ENCODE measurements at regions not wholly inside any gene's neighbourhood (a gene's known extent, or its start where the extent isn't known, plus 50 kb on each side); places are given as distances from the start of the nearest gene placed in this dataset.

GRCh38 chr2:239811806-239812560 is 213.2 kb downstream of the NDUFA10 start:
- Histone ChIP-seq H3K27ac (no peak overlapping the region), H3K9me3 (no peaks in the 10 kb centered on the region), H3K4me1 (ENCODE audit: control insufficient read depth in 1 of 2, insufficient read depth in 1 of 2, low read depth in 1 of 2, low read length in 1 of 2) (no peaks in the 10 kb centered on the region), H3K36me3 (no peaks in the 10 kb centered on the region), H3K27me3 (no peaks in the 10 kb centered on the region), H3K4me3 (ENCODE audit: low read depth in 1 of 2, low read length in 1 of 2) (no peak overlapping the region)
- TF ChIP-seq, protein P1, sequence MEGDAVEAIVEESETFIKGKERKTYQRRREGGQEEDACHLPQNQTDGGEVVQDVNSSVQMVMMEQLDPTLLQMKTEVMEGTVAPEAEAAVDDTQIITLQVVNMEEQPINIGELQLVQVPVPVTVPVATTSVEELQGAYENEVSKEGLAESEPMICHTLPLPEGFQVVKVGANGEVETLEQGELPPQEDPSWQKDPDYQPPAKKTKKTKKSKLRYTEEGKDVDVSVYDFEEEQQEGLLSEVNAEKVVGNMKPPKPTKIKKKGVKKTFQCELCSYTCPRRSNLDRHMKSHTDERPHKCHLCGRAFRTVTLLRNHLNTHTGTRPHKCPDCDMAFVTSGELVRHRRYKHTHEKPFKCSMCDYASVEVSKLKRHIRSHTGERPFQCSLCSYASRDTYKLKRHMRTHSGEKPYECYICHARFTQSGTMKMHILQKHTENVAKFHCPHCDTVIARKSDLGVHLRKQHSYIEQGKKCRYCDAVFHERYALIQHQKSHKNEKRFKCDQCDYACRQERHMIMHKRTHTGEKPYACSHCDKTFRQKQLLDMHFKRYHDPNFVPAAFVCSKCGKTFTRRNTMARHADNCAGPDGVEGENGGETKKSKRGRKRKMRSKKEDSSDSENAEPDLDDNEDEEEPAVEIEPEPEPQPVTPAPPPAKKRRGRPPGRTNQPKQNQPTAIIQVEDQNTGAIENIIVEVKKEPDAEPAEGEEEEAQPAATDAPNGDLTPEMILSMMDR (IDR thresholded peaks at IDR 0.05): no peak

GRCh38 chr2:239811111-239811781 is 213.9 kb downstream of the NDUFA10 start:
- no peaks in the 10 kb centered on the region for H3K27me3 ChIP-seq
- no peaks in the 10 kb centered on the region for H3K36me3 ChIP-seq
- no peak overlapping the region for H3K27ac ChIP-seq
- H3K4me1 ChIP-seq (ENCODE audit: control insufficient read depth in 1 of 2, insufficient read depth in 1 of 2, low read depth in 1 of 2, low read length in 1 of 2): no peaks in the 10 kb centered on the region
- H3K4me3 ChIP-seq (ENCODE audit: low read depth in 1 of 2, low read length in 1 of 2): no peak overlapping the region
- TF ChIP-seq, protein P1 (IDR thresholded peaks at IDR 0.05): no peak
- H3K9me3 ChIP-seq: no peaks in the 10 kb centered on the region

DNA sequence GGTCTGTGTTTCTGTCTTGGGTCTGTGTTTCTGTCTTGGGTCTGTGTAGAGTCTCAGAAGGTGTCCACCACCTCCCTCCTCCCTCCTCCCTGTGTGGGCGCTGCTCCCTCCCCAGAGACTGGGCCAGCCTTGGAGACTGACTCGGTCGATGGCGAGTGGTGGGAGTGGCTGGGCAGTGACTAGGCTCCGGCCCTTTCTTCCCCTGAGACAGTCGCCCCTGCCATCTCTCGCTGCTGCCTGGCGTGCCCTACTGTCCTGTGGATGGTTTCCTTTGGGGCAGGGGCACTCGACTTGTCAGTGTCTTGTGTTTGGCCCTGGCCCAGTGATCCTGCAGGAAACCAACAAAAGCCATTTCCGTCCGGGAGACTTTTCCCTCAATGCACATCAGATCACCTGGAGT is 215.8 kb downstream of the NDUFA10 start:
- no peaks in the 10 kb centered on the region for H3K36me3 ChIP-seq
- TF ChIP-seq, protein P1 (IDR thresholded peaks at IDR 0.05): no peak
- H3K4me3 ChIP-seq (ENCODE audit: low read depth in 1 of 2, low read length in 1 of 2): no peak overlapping the region
- no peaks in the 10 kb centered on the region for H3K9me3 ChIP-seq
- H3K4me1 ChIP-seq (ENCODE audit: control insufficient read depth in 1 of 2, insufficient read depth in 1 of 2, low read depth in 1 of 2, low read length in 1 of 2): no peaks in the 10 kb centered on the region
- H3K27me3 ChIP-seq: no peaks in the 10 kb centered on the region
- no peak overlapping the region for H3K27ac ChIP-seq

GRCh38 chr2:239807568-239807967 is 217.6 kb downstream of the NDUFA10 start:
- no peak overlapping the region for H3K4me3 ChIP-seq (ENCODE audit: low read depth in 1 of 2, low read length in 1 of 2)
- H3K36me3 ChIP-seq: no peaks in the 10 kb centered on the region
- H3K27ac ChIP-seq: no peak overlapping the region
- no peaks in the 10 kb centered on the region for H3K27me3 ChIP-seq
- TF ChIP-seq, protein P1 (IDR thresholded peaks at IDR 0.05): no peak
- no peaks in the 10 kb centered on the region for H3K4me1 ChIP-seq (ENCODE audit: control insufficient read depth in 1 of 2, insufficient read depth in 1 of 2, low read depth in 1 of 2, low read length in 1 of 2)
- no peaks in the 10 kb centered on the region for H3K9me3 ChIP-seq

DNA sequence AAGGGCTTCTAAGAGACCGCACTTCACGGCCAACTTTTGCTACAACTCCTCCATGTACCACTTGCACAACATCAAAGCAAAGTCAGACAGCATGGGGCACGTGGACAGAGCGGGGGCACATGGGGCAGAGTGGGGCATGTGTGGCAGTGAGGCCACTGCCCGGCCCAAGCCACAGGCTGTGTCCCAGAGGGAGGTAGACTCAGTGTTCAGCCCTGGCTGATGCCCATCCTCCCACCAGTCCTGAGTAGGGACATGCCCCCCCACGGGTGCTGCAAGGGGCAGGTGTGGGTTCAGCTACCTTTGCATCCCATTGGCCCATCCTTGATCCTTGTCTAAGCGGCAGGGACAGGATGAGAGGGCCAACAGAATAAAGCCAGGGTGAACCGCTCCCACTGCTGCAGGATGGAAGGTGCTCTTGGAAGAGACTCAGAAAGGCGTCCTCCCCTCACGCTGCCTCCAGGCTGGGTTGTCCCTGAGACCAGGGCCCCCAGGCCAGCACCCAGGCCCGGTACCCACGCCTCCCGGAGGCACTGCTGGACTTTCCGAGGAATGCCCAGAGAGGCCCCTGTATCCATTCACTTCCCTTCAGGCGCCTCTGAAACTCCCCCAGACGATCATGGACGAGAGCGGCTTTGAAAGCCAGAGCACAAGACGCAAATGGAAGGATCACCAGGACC is 218.2 kb downstream of the NDUFA10 start:
- TF ChIP-seq, protein P1 (IDR thresholded peaks at IDR 0.05): no peak
- no peaks in the 10 kb centered on the region for H3K4me1 ChIP-seq (ENCODE audit: control insufficient read depth in 1 of 2, insufficient read depth in 1 of 2, low read depth in 1 of 2, low read length in 1 of 2)
- H3K36me3 ChIP-seq: no peaks in the 10 kb centered on the region
- no peaks in the 10 kb centered on the region for H3K27me3 ChIP-seq
- no peaks in the 10 kb centered on the region for H3K9me3 ChIP-seq
- no peak overlapping the region for H3K4me3 ChIP-seq (ENCODE audit: low read depth in 1 of 2, low read length in 1 of 2)
- no peak overlapping the region for H3K27ac ChIP-seq
